Peyer's patch (tissue), 4 donors: ENCODE measurements at regions not wholly inside any gene's neighbourhood (a gene's known extent, or its start where the extent isn't known, plus 50 kb on each side); places are given as distances from the start of the nearest gene placed in this dataset.

Experiments used
- POLR2A ChIP-seq, 2 donors: fragments of 450-650 bp; IDR thresholded peaks; one replicate each; pipeline ENCODE4 v1.5.1; 2017; ENCODE audit warnings: antibody characterized with exemption in 2 of 2, mild to moderate bottlenecking in 2 of 2, moderate library complexity in 2 of 2
- TF ChIP-seq, protein P1 (sequence below), 6 experiments: fragments of 450-650 bp in 4 of 6; fragments of 200-600 bp in 2 of 6; sonication (generic) in 1 of 6; IDR thresholded peaks; one replicate each; pipeline ENCODE4 v1.5.1; 2017 to 2019; ENCODE audit warnings: antibody characterized with exemption in 6 of 6, mild to moderate bottlenecking in 3 of 6, moderate library complexity in 1 of 6

DNA sequence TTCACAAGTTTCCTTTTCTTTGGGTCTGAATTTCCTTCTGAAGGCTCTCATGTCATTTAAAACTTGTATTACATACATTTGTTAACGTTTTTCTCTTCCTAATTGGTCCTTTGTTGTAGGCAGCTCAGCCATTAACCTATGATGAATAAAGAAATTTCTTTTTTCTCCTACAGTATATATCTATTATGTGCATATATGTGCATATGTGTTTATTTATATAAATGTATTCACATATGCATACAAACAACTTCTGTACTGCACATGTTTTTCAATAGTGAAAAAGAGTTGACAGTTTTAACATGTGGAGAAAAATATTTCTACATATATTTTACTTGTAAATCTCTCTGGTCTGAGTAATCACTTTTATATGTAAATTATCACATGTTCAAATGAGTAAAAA lies 1674.9 kb upstream of the PCDH20 start:
- TF ChIP-seq POLR2A (IDR thresholded peaks at IDR 0.05) = no peak
- TF ChIP-seq, protein P1, sequence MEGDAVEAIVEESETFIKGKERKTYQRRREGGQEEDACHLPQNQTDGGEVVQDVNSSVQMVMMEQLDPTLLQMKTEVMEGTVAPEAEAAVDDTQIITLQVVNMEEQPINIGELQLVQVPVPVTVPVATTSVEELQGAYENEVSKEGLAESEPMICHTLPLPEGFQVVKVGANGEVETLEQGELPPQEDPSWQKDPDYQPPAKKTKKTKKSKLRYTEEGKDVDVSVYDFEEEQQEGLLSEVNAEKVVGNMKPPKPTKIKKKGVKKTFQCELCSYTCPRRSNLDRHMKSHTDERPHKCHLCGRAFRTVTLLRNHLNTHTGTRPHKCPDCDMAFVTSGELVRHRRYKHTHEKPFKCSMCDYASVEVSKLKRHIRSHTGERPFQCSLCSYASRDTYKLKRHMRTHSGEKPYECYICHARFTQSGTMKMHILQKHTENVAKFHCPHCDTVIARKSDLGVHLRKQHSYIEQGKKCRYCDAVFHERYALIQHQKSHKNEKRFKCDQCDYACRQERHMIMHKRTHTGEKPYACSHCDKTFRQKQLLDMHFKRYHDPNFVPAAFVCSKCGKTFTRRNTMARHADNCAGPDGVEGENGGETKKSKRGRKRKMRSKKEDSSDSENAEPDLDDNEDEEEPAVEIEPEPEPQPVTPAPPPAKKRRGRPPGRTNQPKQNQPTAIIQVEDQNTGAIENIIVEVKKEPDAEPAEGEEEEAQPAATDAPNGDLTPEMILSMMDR (IDR thresholded peaks at IDR 0.05) = no peak
